ENCODE measurements at regions not wholly inside any gene's neighbourhood (a gene's known extent, or its start where the extent isn't known, plus 50 kb on each side); places are given as distances from the start of the nearest gene placed in this dataset.

- TF ChIP-seq AFF4 (CRISPR knock-in tag; IDR thresholded peaks at IDR 0.05) (no peak), UBTF (CRISPR knock-in tag; IDR thresholded peaks at IDR 0.05) (no peak), ZNF441 (CRISPR knock-in tag; IDR thresholded peaks at IDR 0.05; ENCODE audit: borderline replicate concordance) (no peak)
These were observed 240.7 kb downstream of the BUD13 start (continued) for GRCh38 chr11:116532066-116532465.

GRCh38 chr11:116530705-116531104, 242.1 kb downstream of the BUD13 start:
- no TSS peak for BruUV-seq (replicated peaks)
- Histone ChIP-seq H3K4me3 (replicated peaks in 1 of 3; ENCODE audit: insufficient read depth in 1 of 3, low read depth in 2 of 3, low read length in 3 of 3) (no peak overlapping the region), H3K4me2 (ENCODE audit: low read depth, low read length) (no peak overlapping the region), H3K27ac (ENCODE audit: extremely low read length, insufficient read depth, low read length) (no peak overlapping the region), H3K9me3 (ENCODE audit: low read length) (no peaks in the 10 kb centered on the region), H3K4me1 (ENCODE audit: insufficient read depth, low read length) (no peaks in the 10 kb centered on the region), H2AFZ (ENCODE audit: low read length) (no peak overlapping the region), H3K9ac (ENCODE audit: insufficient read depth, low read depth, low read length) (no peak overlapping the region), H3K79me2 (ENCODE audit: insufficient read depth, low read length) (no peaks in the 10 kb centered on the region), H3K27me3 (ENCODE audit: control insufficient read depth in 1 of 2, insufficient read depth in 2 of 2, low read length in 2 of 2) (peaks cover 0 to 2% of the 10 kb centered on the region in 2 experiments; a peak in 2 of 5 replicates), H3K36me3 (replicated peaks in 1 of 2; ENCODE audit: control insufficient read depth in 1 of 2, insufficient read depth in 2 of 2, low read length in 2 of 2) (no peaks in the 10 kb centered on the region), H4K20me1 (ENCODE audit: insufficient read depth, low read length) (no peaks in the 10 kb centered on the region)
- DNase-seq (ENCODE audit: low spot score) (no peak), FAIRE-seq (no peak), ATAC-seq (no peak)
- intact Hi-C loops (cut with micrococcal nuclease; ENCODE audit: unreplicated experiment) (no loop called here), in situ Hi-C loops (cut with HindIII; ENCODE audit: extremely low pct_ligation_motif_present, low pct_unique_long_range_greater_than_20kb) (no loop called here)
- 67% methylated on average over 2 of the region's 2 CpGs for WGBS (ENCODE audit: low lambda C conversion rate)
- ChIA-PET CTCF (ENCODE audit: low intra/inter-chr PET ratio, low total read pairs) (no interaction called here), POLR2A (no interaction called here)
- TF ChIP-seq ZNF879 (CRISPR knock-in tag; IDR thresholded peaks at IDR 0.05) (no peak), NRL (CRISPR knock-in tag; IDR thresholded peaks at IDR 0.05; ENCODE audit: borderline replicate concordance) (no peak), SNAI1 (CRISPR knock-in tag; IDR thresholded peaks at IDR 0.05; ENCODE audit: borderline replicate concordance) (no peak), ARID2 (CRISPR knock-in tag; IDR thresholded peaks at IDR 0.05; ENCODE audit: borderline replicate concordance) (no peak), ZNF737 (CRISPR knock-in tag; IDR thresholded peaks at IDR 0.05; ENCODE audit: borderline replicate concordance) (no peak), FOXC1 (CRISPR knock-in tag; IDR thresholded peaks at IDR 0.05; ENCODE audit: borderline replicate concordance) (no peak), MTF2 (CRISPR knock-in tag; IDR thresholded peaks at IDR 0.05; ENCODE audit: borderline replicate concordance) (no peak), IRF9 (CRISPR knock-in tag; IDR thresholded peaks at IDR 0.05; ENCODE audit: borderline replicate concordance) (no peak)

Measured in HepG2 (cell line).